ENCODE measurements at regions not wholly inside any gene's neighbourhood (a gene's known extent, or its start where the extent isn't known, plus 50 kb on each side); places are given as distances from the start of the nearest gene placed in this dataset.

DNA sequence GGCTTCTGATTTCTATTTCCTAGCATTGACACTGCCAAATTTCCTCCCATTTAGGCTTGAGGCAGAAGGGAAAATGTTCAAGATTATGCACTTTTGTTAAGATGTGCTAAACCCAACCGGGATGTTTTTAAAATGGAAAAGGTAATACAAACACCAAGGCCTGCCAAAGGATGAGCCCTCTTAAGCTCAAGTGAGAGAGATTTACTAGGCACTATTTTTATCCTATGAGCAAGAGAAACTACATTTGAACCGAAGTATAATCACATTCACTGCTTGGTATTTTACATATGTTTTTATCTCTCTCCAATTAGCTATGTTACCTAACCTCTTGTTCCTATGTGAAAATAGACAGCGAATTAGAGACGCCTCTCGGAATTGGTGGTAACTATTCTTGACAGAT, 295.8 kb downstream of the GABRB3 start:
- Histone ChIP-seq H3K9me3 (no peaks in the 10 kb centered on the region), H3K4me3 (no peak overlapping the region), H3K4me1 (no peaks in the 10 kb centered on the region), H3K27me3 (no peaks in the 10 kb centered on the region), H3K36me3 (no peaks in the 10 kb centered on the region), H3K27ac (no peak overlapping the region)
- 62% methylated on average over 5 of the region's 5 CpGs for WGBS (ENCODE audit: insufficient coverage, low coverage, low lambda C conversion rate, missing lambda C conversion rate)
- TF ChIP-seq, protein P1, sequence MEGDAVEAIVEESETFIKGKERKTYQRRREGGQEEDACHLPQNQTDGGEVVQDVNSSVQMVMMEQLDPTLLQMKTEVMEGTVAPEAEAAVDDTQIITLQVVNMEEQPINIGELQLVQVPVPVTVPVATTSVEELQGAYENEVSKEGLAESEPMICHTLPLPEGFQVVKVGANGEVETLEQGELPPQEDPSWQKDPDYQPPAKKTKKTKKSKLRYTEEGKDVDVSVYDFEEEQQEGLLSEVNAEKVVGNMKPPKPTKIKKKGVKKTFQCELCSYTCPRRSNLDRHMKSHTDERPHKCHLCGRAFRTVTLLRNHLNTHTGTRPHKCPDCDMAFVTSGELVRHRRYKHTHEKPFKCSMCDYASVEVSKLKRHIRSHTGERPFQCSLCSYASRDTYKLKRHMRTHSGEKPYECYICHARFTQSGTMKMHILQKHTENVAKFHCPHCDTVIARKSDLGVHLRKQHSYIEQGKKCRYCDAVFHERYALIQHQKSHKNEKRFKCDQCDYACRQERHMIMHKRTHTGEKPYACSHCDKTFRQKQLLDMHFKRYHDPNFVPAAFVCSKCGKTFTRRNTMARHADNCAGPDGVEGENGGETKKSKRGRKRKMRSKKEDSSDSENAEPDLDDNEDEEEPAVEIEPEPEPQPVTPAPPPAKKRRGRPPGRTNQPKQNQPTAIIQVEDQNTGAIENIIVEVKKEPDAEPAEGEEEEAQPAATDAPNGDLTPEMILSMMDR (IDR thresholded peaks at IDR 0.05): no peak
- no peak for TF ChIP-seq POLR2A (IDR thresholded peaks at IDR 0.05)
- DNase-seq (no peak), ATAC-seq (no peak)
- intact Hi-C loops (cut with DNase I): no loop called here

DNA sequence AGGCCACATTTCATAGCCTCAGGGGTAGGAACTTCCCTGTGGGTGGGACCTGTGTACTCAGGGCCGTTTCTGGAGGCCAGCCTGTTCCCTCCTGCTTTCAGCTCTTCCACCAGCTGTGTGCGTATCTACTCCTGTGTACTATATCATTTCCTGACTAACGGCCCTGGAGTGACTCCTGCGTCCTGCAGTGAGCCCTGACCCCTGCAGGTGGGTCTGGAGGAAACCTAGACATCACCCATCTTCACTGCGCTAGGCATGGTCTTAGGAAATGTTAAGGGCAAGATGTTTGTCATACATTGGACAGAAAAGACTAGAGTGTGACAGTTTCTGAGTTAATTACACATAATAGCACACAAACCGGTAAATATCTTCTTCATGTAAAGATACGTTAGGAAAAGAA, 297.3 kb downstream of the GABRB3 start:
- no peak for ATAC-seq

DNA sequence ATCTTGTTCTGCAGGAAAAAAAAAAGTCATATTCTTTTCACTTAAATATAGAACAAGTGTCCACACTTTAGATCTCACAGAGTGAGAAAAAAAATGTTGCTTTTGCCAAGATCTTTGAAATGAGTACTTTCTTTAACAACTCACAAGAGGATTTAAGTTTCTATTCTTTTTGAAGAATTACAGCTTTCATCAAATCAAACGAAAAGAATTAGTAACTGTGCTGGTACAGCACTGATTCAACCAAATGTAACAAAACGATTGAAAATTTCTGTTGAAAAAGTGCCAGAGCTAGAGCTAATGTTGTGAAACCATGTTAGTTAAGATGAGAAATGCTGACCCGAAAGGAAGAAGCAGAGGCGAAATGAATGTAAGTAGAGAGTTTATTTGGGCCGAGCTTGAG, 300.2 kb downstream of the GABRB3 start:
- 39% methylated on average over 5 of the region's 5 CpGs for WGBS (ENCODE audit: insufficient coverage, low coverage, low lambda C conversion rate, missing lambda C conversion rate)
- intact Hi-C loops (cut with DNase I): no loop called here
- H3K9me3 ChIP-seq: no peaks in the 10 kb centered on the region
- H3K4me3 ChIP-seq: no peak overlapping the region
- ATAC-seq (no peak), DNase-seq (no peak)
- no peaks in the 10 kb centered on the region for H3K4me1 ChIP-seq
- TF ChIP-seq, protein P1 (IDR thresholded peaks at IDR 0.05): no peak
- no peak for TF ChIP-seq POLR2A (IDR thresholded peaks at IDR 0.05)
- no peaks in the 10 kb centered on the region for H3K27me3 ChIP-seq
- H3K27ac ChIP-seq: no peak overlapping the region
- H3K36me3 ChIP-seq: no peaks in the 10 kb centered on the region

More for the DNA sequence above, 297.3 kb downstream of the GABRB3 start:
- TF ChIP-seq POLR2A (IDR thresholded peaks at IDR 0.05): no peak
- TF ChIP-seq, protein P1 (IDR thresholded peaks at IDR 0.05): no peak
- Histone ChIP-seq H3K9me3 (no peaks in the 10 kb centered on the region), H3K36me3 (no peaks in the 10 kb centered on the region), H3K27ac (no peak overlapping the region), H3K27me3 (no peaks in the 10 kb centered on the region), H3K4me3 (no peak overlapping the region), H3K4me1 (no peaks in the 10 kb centered on the region)
- DNase-seq: no peak
- WGBS (ENCODE audit: insufficient coverage, low coverage, low lambda C conversion rate, missing lambda C conversion rate): 55% methylated on average over 5 of the region's 7 CpGs
- intact Hi-C loops (cut with DNase I): no loop called here

DNA sequence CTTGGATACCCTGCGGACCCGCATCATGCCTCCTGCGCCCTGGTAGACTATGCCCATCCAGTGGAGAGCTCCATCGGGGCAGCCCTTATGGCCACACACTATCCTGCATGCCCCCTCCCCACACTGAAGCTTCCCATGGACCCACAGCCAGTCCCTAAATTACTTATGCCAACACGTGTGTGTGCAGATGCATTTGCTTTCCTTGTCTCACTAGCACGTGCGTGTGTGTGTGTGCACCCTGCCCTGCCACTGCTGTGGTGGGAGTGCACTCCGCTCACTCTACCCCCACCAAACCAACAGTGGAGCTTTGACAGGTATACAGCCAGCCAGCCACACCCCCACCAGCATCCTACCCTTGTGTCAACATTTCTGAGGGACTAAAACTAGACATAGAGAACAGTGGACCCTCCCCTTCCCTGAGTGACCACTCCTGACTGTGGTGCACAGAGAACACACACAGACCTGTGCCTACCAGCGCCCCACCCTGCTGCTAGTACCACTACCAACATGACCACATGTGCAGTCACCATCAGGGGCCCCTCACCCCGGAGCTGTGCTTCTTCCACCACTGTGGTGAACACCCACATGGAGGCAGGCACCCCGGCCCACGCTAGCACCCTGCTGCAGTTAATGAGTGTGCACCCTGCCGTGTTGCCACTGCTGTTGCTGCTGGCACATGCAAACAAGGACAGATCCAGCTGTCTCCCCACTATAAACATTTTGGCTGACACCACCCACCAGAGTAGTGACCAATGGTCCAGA, 310.8 kb downstream of the GABRB3 start:
- ATAC-seq (no peak), DNase-seq (no peak)
- Histone ChIP-seq H3K27ac (no peak overlapping the region), H3K4me3 (no peak overlapping the region), H3K9me3 (no peaks in the 10 kb centered on the region), H3K4me1 (no peaks in the 10 kb centered on the region), H3K36me3 (no peaks in the 10 kb centered on the region), H3K27me3 (no peaks in the 10 kb centered on the region)
- intact Hi-C loops (cut with DNase I): no loop called here
- 43% methylated on average over 1 of the region's 13 CpGs for WGBS (ENCODE audit: insufficient coverage, low coverage, low lambda C conversion rate, missing lambda C conversion rate)
- TF ChIP-seq POLR2A (IDR thresholded peaks at IDR 0.05): no peak
- TF ChIP-seq, protein P1 (IDR thresholded peaks at IDR 0.05): no peak
